SK-N-SH (cell line): ENCODE measurements at regions not wholly inside any gene's neighbourhood (a gene's known extent, or its start where the extent isn't known, plus 50 kb on each side); places are given as distances from the start of the nearest gene placed in this dataset.

ENCODE experiments used
- CTCF ChIA-PET: fragments of 300-600, 350-600 bp; formaldehyde crosslinking; extraction: SDS; loops from one replicate; lab custom pipeline; 2021; lab: Yijun Ruan, JAX
- POLR2A ChIA-PET: fragments of 350-600 bp; sonication (Branson Sonifier 250); formaldehyde crosslinking; extraction: SDS; loops from one replicate; lab custom pipeline; 2020; ENCODE audit warnings: antibody characterized with exemption, inconsistent platforms; lab: Yijun Ruan, JAX
- DNase-seq: peaks from one replicate; pipeline ENCODE4 v3.0.0; 2012
- H2AFZ ChIP-seq: fragments of 200-600 bp; sonication (generic); 2 replicates; pipeline ENCODE4 v1.8.1; 2016; ENCODE audit warnings: antibody characterized with exemption, mild to moderate bottlenecking, low read depth
- H3F3A ChIP-seq: fragments of 200-600 bp; sonication (generic); replicated peaks from 2 replicates; pipeline ENCODE3; 2016; ENCODE audit warnings: antibody characterized with exemption, mild to moderate bottlenecking; ENCODE audit not compliant: insufficient read depth
- H3K27ac ChIP-seq, 2 experiments: fragments of 200-500 bp in 1 of 2; fragments of 200-600 bp in 1 of 2; sonication (Bioruptor generic) in 1 of 2; sonication (generic), shearing (Covaris generic) in 1 of 2; 2 replicates each; pipeline versions ENCODE4 v1.5.1 to v1.6.1; 2014 to 2016; ENCODE audit warnings: low read depth in 2 of 2, inconsistent platforms in 1 of 2, low read length in 1 of 2, mild to moderate bottlenecking in 1 of 2, mixed read lengths in 1 of 2
- H3K27me3 ChIP-seq: fragments of 200-600 bp; sonication (generic), shearing (Covaris generic); 2 replicates; pipeline ENCODE4 v1.6.1; 2016; ENCODE audit warnings: mixed run types; ENCODE audit not compliant: insufficient read depth
- H3K36me3 ChIP-seq, 2 experiments: fragments of 200-500 bp in 1 of 2; fragments of 200-600 bp in 1 of 2; sonication (Bioruptor generic) in 1 of 2; sonication (generic) in 1 of 2; replicated peaks in 1 of 2; 2 replicates each; pipeline versions ENCODE3 to v1.5.1; 2014 to 2016; ENCODE audit warnings: low read length in 1 of 2, mild to moderate bottlenecking in 1 of 2; ENCODE audit not compliant: insufficient read depth in 2 of 2, control insufficient read depth in 1 of 2
- H3K4me1 ChIP-seq, 2 experiments: fragments of 200-500 bp in 1 of 2; fragments of 200-600 bp in 1 of 2; sonication (Bioruptor generic) in 1 of 2; sonication (generic), shearing (Covaris generic) in 1 of 2; 2 replicates each; pipeline versions ENCODE4 v1.5.1 to v1.6.1; 2014 to 2016; ENCODE audit warnings: low read depth in 1 of 2, low read length in 1 of 2, mixed run types in 1 of 2; ENCODE audit not compliant: insufficient read depth in 2 of 2, control insufficient read depth in 1 of 2
- H3K4me2 ChIP-seq: fragments of 200-600 bp; sonication (generic), shearing (Covaris generic); 2 replicates; pipeline ENCODE4 v1.6.1; 2017; ENCODE audit warnings: mixed run types
- H3K4me3 ChIP-seq, 2 experiments: fragments of 200-500 bp in 1 of 2; fragments of 200-600 bp in 1 of 2; sonication (Bioruptor generic) in 1 of 2; sonication (generic), shearing (Covaris generic) in 1 of 2; 2 replicates each; pipeline versions ENCODE4 v1.5.1 to v1.8.1; 2014 to 2016; ENCODE audit warnings: low read depth in 2 of 2, inconsistent platforms in 1 of 2, low read length in 1 of 2, mild to moderate bottlenecking in 1 of 2, mixed read lengths in 1 of 2, moderate library complexity in 1 of 2
- H3K79me2 ChIP-seq: fragments of 200-600 bp; sonication (generic); 2 replicates; pipeline ENCODE4 v1.8.1; 2017; ENCODE audit warnings: mild to moderate bottlenecking; ENCODE audit not compliant: insufficient read depth
- H3K9ac ChIP-seq: fragments of 200-600 bp; sonication (generic); 2 replicates; pipeline ENCODE4 v1.6.1; 2017; ENCODE audit warnings: mixed run types
- H3K9me2 ChIP-seq: fragments of 200-600 bp; sonication (generic); 2 replicates; pipeline ENCODE4 v1.6.1; 2017; ENCODE audit warnings: mixed run types
- H3K9me3 ChIP-seq: fragments of 200-600 bp; sonication (generic); 2 replicates; pipeline ENCODE4 v1.6.1; 2017; ENCODE audit warnings: mixed run types, mild to moderate bottlenecking, moderate library complexity
- H4K20me1 ChIP-seq: fragments of 200-600 bp; sonication (generic); 2 replicates; pipeline ENCODE4 v1.6.1; 2017; ENCODE audit warnings: mild to moderate bottlenecking, mixed run types; ENCODE audit not compliant: insufficient read depth
- CTCF ChIP-seq: fragments of 200-600 bp; sonication (generic); IDR thresholded peaks from 2 replicates; pipeline ENCODE4 v1.6.1; 2017; ENCODE audit warnings: antibody characterized with exemption, mild to moderate bottlenecking, moderate library complexity
- EP300 ChIP-seq, 2 experiments: IDR thresholded peaks; 2 replicates each; pipeline versions ENCODE4 v1.4.0 to v1.6.1; 2012; ENCODE audit warnings: borderline replicate concordance in 1 of 2, low read depth in 1 of 2, low read length in 1 of 2
- EZH2phosphoT487 ChIP-seq: fragments of 200-600 bp; sonication (generic); IDR thresholded peaks from 2 replicates; pipeline ENCODE4 v1.6.1; 2017; ENCODE audit warnings: low read depth, mixed run types, mild to moderate bottlenecking, antibody characterized with exemption, moderate library complexity, borderline replicate concordance
- FOSL2 ChIP-seq: IDR thresholded peaks from 2 replicates; pipeline ENCODE4 v1.4.0; 2012; ENCODE audit warnings: low read depth, mild to moderate bottlenecking, moderate library complexity, borderline replicate concordance
- FOXJ3 ChIP-seq: sonication (generic); formaldehyde crosslinking; IDR thresholded peaks from 2 replicates; pipeline ENCODE4 v1.5.1; 2020; ENCODE audit warnings: mild to moderate bottlenecking, missing genetic modification reagents
- IRF3 ChIP-seq: fragments of 150-350 bp; IDR thresholded peaks from 2 replicates; pipeline ENCODE4 v1.6.1; 2016; ENCODE audit warnings: mild to moderate bottlenecking, low read depth, low read length
- MAX ChIP-seq: IDR thresholded peaks from 2 replicates; pipeline ENCODE4 v1.4.0; 2012; ENCODE audit warnings: low read depth
- SIN3A ChIP-seq: IDR thresholded peaks from 2 replicates; pipeline ENCODE4 v1.6.1; 2012; ENCODE audit warnings: low read depth, mild to moderate bottlenecking, low read length, moderate library complexity, borderline replicate concordance
- TCF12 ChIP-seq: IDR thresholded peaks from 2 replicates; pipeline ENCODE4 v1.4.0; 2012
- USF1 ChIP-seq: IDR thresholded peaks from 2 replicates; pipeline ENCODE4 v1.4.0; 2012; ENCODE audit warnings: low read depth, borderline replicate concordance
- ZBTB33 ChIP-seq: IDR thresholded peaks from 2 replicates; pipeline ENCODE4 v1.4.0; 2012; ENCODE audit warnings: low read depth, borderline replicate concordance
- WGBS: methylation state at CpG from one replicate; pipeline ENCODE4 v1.1.6; 2017; ENCODE audit warnings: low lambda C conversion rate; 5-methylcytosine and 5-hydroxymethylcytosine counted together

- TF ChIP-seq FOSL2 (no peak), MAX (no peak), SIN3A (no peak), EZH2phosphoT487 (no peak), ZBTB33 (no peak), TCF12 (no peak), FOXJ3 (CRISPR knock-in tag) (no peak), EP300 (IDR thresholded peaks at IDR 0.05; ENCODE audit: borderline replicate concordance in 1 of 2, low read depth in 1 of 2, low read length in 1 of 2) (no peak), CTCF (no peak), USF1 (no peak), IRF3 (no peak)
- ChIA-PET CTCF (interaction anchor here (0.7 to 1.1 kb wide), 2 partner anchors 36 to 228 kb away, joined by 3 read pairs; no protein-coding TSS in a partner anchor), POLR2A (no interaction called here)
- Histone ChIP-seq H3K4me2 (no peak overlapping the region), H4K20me1 (no peaks in the 10 kb centered on the region), H3K79me2 (no peaks in the 10 kb centered on the region), H3K4me1 (no peaks in the 10 kb centered on the region), H2AFZ (no peak overlapping the region), H3K36me3 (no peaks in the 10 kb centered on the region), H3K9me2 (no peaks in the 10 kb centered on the region), H3K27me3 (no peaks in the 10 kb centered on the region; the same call in 1 of the 2 replicates), H3K27ac (no peak overlapping the region), H3K4me3 (no peak overlapping the region), H3K9me3 (no peaks in the 10 kb centered on the region), H3F3A (no peaks in the 10 kb centered on the region), H3K9ac (no peak overlapping the region)
- no peak for DNase-seq
- 69% methylated on average over 3 of the region's 3 CpGs for WGBS
These were observed 73.3 kb downstream of the SNRPE start for GRCh38 chr1:203934651-203935050.
